ENCODE measurements at regions not wholly inside any gene's neighbourhood (a gene's known extent, or its start where the extent isn't known, plus 50 kb on each side); places are given as distances from the start of the nearest gene placed in this dataset.

- TF ChIP-seq CTCF (IDR thresholded peaks at IDR 0.05) (no peak), POLR2A (IDR thresholded peaks at IDR 0.05) (no peak), POLR2AphosphoS5 (IDR thresholded peaks at IDR 0.05) (no peak), EP300 (IDR thresholded peaks at IDR 0.05) (no peak)
These were observed 844.4 kb upstream of the CDH18 start for GRCh38 chr5:20832204-20833080.

Measured in stomach (tissue), 4 donors.